HG03108 (cell line): ENCODE measurements at regions not wholly inside any gene's neighbourhood (a gene's known extent, or its start where the extent isn't known, plus 50 kb on each side); places are given as distances from the start of the nearest gene placed in this dataset.
"Not testable (repeated sequence)": the region's sequence is repeated elsewhere in the genome, so short reads cannot be mapped to it uniquely, and the experiment has no call there.

Source experiments
- ATAC-seq: cut with Tn5 transposase; IDR thresholded peaks from one replicate; pipeline ENCODE4 v1.9.1; 2021; ENCODE audit warnings: moderate library complexity; ENCODE audit not compliant: unreplicated experiment

- ATAC-seq: no peak
These were observed 128.8 kb downstream of the LMNTD1 start for GRCh38 chr12:25424211-25424731.

DNA sequence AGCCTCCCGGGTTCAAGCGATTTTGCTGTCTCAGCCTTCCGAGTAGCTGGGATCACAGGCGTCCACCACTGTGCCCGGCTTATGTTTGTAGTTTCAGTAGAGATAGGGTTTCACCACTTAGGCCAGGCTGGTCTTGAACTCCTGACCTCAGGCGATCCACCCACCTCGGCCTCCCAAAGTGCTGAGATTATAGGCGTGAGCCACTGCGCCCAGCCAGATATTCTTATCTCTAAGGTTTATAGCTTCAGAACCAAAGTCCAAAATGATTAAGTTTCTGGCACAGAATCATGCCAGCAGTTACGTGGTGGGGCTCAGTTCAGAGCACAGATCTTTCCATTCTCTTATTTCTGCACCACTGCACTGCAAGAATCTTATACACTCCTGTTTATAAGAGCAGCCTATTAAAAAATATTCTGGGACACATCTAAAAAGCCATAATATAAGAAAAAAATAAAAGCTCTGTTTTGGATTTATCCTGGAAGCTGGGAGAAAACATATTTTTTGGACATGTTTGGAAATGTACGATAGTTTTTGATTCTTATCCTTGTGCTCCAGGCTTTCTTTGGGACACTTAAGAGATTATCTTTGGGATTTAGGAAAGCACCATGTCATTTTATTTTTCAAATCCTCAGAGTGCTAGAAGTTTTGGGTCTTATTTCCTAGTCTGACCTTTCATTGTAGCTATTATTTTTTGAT lies 129.6 kb downstream of the LMNTD1 start:
- no peak for ATAC-seq

GRCh38 chr12:25422241-25422640 lies 130.8 kb downstream of the LMNTD1 start:
- ATAC-seq: no peak

GRCh38 chr12:25421651-25422167 lies 131.4 kb downstream of the LMNTD1 start:
- ATAC-seq: no peak

DNA sequence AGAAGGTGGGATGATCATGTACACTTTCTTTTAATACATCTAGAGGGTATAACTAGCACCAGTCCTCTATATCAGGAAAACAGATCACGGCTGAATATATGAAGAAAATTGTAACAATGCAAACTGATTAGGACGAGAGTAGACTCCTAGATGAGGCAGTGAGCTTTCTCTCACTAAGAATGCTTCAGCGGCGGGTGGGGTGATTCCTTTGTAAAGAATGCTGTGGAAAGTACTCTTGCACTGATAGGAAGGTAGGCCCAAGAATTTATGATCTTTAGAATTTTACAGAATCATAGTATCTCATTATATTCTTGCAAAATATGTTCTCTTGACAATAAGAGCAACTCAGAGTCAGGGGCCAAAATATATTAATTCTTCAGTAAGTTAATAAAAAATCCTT lies 133.0 kb downstream of the LMNTD1 start:
- ATAC-seq: no peak

DNA sequence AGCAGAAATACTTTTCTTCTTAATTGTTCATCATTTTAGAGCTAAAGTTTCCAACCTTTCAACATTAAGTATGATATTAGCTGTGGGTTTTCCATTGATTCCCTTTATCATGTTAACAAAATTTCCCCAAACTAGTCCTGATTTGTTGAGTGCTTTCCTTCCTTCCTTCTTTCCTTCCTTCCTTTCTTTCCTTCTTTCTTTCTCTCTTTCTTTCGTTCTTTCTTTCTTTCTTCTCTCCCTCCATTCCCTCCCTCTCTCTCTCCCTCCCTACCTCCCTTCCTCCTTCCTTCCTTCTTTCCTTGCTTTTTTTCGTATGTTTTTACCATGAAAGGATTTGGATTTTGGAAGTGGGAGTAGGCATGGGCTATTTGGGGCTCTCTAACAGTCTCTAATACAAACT lies 133.5 kb downstream of the LMNTD1 start:
- ATAC-seq: no peak

DNA sequence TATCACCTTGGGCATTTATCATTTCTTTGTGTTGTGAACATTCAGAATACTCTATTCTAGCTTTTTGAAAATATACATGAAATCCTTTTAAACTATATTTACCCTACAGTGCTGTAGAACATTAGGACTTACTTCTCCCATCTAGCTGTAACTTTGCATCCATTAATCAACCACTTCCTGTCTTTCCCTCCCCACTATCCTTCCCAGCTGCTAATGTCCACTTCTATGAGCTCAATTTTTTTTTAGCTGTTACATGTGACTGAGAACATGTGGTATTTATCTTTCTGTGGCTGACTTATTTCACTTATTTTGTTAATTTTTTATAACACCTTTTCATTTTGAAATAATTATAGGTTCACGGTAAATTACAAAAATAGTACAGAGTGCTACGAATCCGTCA lies 136.0 kb downstream of the LMNTD1 start:
- ATAC-seq: no peak

- ATAC-seq: no peak
These were observed 136.6 kb downstream of the LMNTD1 start for GRCh38 chr12:25416516-25416915.

GRCh38 chr12:25415004-25415403 lies 138.1 kb downstream of the LMNTD1 start:
- no peak for ATAC-seq

DNA sequence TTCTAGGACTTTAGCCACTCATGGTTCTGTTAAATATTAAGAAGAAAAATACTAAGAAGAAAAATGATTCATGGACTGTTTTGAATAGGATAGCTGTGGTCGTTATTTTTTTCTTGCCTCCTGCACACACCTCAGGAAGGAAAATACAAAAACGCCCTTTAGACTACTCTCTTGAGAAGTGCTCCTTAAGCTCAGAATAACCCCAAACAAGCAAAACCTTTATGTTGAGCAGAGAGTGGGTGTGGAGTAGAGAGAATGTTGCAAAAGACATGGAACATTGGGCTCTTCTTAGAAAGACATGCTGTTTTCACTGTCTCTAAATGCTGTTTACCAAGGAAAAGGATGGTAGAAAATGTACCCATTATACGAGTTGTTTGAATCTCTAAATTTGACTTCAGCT lies 140.3 kb downstream of the LMNTD1 start:
- no peak for ATAC-seq

GRCh38 chr12:25404955-25405354 lies 148.1 kb downstream of the LMNTD1 start:
- no peak for ATAC-seq

DNA sequence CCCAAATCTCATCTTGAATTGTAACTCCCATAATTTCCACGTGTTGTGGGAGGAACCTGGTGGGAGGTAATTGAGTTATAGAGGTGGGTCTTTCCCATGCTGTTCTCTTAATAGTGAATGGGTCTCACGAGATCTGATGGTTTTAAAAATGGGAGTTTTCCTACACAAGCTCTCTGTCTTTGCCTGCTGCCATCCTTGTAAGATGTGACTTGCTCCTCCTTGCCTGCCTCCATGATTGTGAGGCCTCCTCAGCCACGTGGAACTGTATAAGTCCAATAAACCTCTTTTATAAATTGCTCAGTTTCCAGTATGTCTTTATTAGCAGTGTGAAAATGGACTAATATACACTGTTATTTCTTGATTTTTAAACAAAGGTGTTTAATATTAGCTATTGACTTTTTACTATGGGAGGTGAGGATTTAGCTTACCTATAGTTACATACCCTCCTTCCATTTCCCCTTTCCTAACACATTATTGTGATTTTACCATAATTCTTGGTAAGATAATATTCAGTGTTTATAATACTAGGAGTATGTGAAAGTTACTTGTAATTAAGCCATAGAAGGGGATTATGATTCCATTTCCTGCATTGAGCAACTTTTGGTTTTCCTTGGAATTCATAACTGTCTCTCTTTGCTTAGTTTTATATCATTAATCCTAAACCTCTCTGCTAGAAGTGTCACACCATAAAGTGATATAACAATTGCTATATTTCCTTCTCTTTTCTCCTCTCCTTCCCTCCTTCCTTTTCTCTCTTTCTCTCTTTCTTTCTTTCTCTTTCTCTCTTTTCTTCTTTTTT lies 151.0 kb upstream of the KRAS start:
- ATAC-seq: no peak

DNA sequence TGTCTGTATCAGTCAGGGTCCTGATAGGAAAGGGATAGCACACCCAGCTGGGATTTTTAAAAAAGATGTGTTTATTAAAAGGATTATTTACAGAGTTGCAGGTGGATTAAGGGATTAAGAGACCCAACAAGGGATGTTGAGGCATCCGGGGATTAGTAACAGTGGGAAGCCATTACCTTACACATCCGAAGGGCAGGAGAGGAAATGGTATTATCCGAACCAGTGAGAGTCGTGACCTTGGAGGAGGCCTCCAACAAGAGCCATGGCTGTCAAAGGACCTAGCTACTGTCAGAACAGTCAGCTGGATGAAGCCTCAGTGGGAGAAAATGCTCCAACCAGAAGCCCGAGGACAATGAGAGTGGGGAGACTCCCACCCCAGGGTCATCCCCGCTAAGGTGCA lies 146.3 kb upstream of the KRAS start:
- no peak for ATAC-seq

DNA sequence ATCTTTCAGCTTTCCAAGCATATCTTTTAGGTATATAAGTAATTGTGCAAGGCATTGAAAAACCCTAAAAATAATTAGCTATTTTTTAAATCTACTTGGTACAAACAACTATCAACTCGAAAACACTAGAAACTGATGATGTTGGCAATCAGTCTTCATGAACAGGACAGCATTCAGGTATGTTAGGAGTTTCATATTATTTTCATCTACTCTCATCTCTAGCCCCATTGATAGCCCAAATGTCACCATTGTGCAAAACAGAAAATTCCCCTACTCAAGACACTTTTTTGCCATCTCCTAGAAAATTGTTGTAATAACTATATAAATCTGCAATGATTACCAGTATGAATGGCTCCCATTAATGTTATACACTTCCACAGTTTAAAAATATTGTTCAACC lies 144.5 kb upstream of the KRAS start:
- no peak for ATAC-seq

DNA sequence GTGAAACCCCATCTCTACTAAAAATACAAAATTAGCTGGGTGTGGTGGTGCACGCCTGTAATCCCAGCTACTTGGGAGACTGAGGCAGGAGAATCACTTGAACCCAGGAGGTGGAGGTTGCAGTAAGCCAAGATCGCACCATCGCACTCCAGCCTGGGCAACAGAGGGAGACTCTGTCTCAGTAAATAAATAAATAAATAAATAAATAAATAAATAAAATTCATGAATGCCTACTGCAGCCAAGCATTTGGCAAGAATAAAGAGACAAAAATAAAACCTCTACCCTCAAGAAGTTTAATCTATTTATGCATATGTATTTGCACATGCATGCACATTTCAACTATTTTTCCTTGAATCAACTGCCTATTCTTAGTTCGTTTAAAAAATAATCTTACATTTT lies 144.0 kb upstream of the KRAS start:
- ATAC-seq: not testable (repeated sequence)

- no peak for ATAC-seq
These were observed 143.3 kb upstream of the KRAS start for GRCh38 chr12:25394025-25394424.

GRCh38 chr12:25391346-25391745 lies 140.6 kb upstream of the KRAS start:
- ATAC-seq: not testable (repeated sequence)

DNA sequence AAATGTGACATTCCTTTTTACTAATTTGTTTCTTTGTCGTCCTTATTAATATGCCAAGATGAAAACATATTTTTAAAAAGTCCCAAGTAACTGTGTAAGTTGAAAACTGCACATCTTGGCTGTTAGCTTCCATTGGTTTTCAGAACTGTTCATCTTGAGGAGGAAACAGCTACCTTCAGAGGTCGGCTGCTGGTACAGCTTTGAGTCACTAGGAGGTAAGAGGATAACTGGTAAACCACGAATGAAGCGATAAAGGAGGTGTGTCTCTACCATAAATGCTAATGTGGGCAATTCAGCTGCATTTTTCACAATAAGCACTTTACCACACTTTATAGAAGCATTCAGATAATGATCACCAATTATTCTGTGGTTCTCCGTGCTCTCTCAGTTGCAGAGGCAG lies 137.5 kb upstream of the KRAS start:
- no peak for ATAC-seq

DNA sequence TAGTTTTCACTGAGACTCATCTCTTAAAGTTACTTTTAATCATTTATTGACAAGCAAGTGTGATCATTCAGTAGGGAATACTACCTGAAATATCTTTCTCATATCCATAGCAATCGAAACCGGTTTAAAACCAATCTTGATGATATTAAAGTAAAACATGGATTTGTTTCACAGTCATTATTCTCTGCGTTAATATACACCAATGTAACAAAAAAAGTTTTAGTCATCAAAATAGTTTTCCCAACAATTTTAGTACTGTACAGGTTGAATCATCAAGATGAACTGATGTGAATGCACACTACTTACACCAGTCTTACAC lies 137.0 kb upstream of the KRAS start:
- ATAC-seq: no peak

DNA sequence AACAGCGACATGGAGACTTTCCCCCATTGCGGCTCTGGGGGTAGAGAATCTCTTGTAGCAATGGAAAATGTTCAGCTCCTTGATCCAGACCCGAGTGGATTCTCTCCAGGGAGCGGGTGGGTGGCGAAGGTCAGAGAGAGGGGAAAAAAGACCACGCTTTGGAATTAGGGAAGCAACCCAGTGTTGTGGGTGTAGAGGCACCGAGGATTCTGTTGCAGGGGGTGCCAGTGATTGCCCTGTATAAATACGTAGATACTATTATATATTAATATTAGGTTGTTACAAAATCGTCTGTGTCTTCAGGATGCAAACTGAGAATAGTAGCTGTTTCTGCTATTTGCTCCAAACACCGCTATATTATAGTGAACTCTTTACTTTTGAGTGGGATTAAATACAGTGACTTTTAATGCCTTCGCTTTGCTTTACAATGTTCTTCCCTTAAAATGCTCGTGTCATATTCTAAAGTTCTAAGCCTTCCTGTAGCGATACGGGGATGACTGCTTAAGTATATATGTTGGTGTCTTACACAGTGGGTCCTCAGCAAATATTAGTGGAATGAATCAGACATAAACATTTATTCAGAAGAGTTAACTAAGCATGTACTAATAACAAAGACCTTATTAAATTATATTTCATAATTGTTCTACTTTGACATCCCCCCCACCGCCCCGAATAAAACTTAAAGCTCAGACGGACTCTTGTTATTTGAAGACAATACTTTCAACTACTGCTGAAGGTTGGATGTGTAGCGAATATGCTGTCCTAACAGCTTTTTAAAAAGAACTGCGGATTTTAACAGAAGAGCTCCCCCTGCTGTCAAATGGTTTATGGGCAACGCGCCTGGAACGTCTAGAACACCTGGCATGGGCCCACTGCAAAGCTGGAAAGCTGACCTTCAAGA lies 136.4 kb upstream of the KRAS start:
- peak; percentile 22 for ATAC-seq

DNA sequence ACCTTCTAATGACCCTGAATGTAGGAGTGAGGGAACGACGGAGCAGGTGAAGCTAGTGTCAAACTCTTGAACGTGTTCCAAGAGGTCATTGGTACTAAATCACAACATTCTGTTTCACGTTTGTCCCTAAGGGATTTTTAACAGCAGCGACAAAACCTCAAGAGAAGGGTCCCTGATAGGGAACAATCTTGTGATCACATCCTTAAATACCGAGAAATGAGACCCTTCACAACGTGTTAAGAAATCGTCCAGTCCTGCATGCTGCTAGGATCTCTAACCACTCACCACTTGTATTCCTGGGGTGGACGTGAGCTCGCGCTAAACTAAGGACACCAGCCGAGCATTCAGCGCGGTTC lies 134.1 kb upstream of the KRAS start:
- no peak for ATAC-seq
